CD4-positive, alpha-beta T cell (primary cell): ENCODE measurements at regions not wholly inside any gene's neighbourhood (a gene's known extent, or its start where the extent isn't known, plus 50 kb on each side); places are given as distances from the start of the nearest gene placed in this dataset.

Experiments used
- ATAC-seq: fragments of 200-7000 bp; cut with Tn5 transposase; one replicate; pipeline ENCODE4 v1.10.0; 2022; ENCODE audit warnings: mild to moderate bottlenecking; ENCODE audit not compliant: poor library complexity
- CTCF ChIA-PET: fragments of 350-600 bp; sonication (Branson Sonifier 250); formaldehyde crosslinking; loops from one replicate; lab custom pipeline; 2021; ENCODE audit warnings: antibody characterized with exemption, inconsistent platforms; lab: Charles Lee
- POLR2A ChIA-PET: fragments of 350-600 bp; sonication (Branson Sonifier 250); formaldehyde crosslinking; loops from one replicate; lab custom pipeline; 2021; ENCODE audit warnings: antibody characterized with exemption, inconsistent platforms; lab: Charles Lee
- DNase-seq, 14 experiments: peaks; one replicate each; pipeline ENCODE4 v3.0.0-alpha.2; 2013 to 2020; ENCODE audit warnings: mixed read lengths in 2 of 14
- H3K27ac ChIP-seq, 2 donors: one replicate each; pipeline versions ENCODE4 v1.5.1 to v1.7.0; 2013; ENCODE audit warnings: low read length in 2 of 2, low read depth in 1 of 2, mild to moderate bottlenecking in 1 of 2
- H3K27me3 ChIP-seq, 2 experiments: 1 replicate in 1 of 2; 2 replicates in 1 of 2; pipeline versions ENCODE4 v1.6.1 to v1.7.0; 2013; ENCODE audit warnings: low read length in 2 of 2, control low read depth in 1 of 2, mild to moderate bottlenecking in 1 of 2, moderate library complexity in 1 of 2; ENCODE audit not compliant: insufficient read depth in 2 of 2, control insufficient read depth in 1 of 2
- H3K36me3 ChIP-seq: one replicate; pipeline ENCODE4 v1.6.1; 2013; ENCODE audit warnings: low read length, control low read depth; ENCODE audit not compliant: insufficient read depth
- H3K4me1 ChIP-seq: one replicate; pipeline ENCODE4 v1.6.1; 2013; ENCODE audit warnings: low read length, control low read depth; ENCODE audit not compliant: insufficient read depth
- H3K4me3 ChIP-seq: one replicate; pipeline ENCODE4 v1.5.1; 2013; ENCODE audit warnings: mild to moderate bottlenecking, low read length, moderate library complexity
- H3K9me3 ChIP-seq, 2 experiments: 1 replicate in 1 of 2; 2 replicates in 1 of 2; pipeline versions ENCODE4 v1.6.1 to v1.7.0; 2013; ENCODE audit warnings: low read length in 2 of 2, mild to moderate bottlenecking in 2 of 2, control low read depth in 1 of 2, moderate library complexity in 1 of 2; ENCODE audit not compliant: control insufficient read depth in 1 of 2, insufficient read depth in 1 of 2
- H3K27ac Mint-ChIP-seq: one replicate; pipeline ENCODE4 v1.8.0; 2020; ENCODE audit warnings: mixed read lengths
- H3K27me3 Mint-ChIP-seq: one replicate; pipeline ENCODE4 v1.8.0; 2021; ENCODE audit warnings: mixed read lengths
- H3K36me3 Mint-ChIP-seq: one replicate; pipeline ENCODE4 v1.8.0; 2021; ENCODE audit warnings: low read depth, mixed read lengths
- H3K4me1 Mint-ChIP-seq: one replicate; pipeline ENCODE4 v1.8.0; 2021; ENCODE audit warnings: low read depth, mixed read lengths
- H3K4me3 Mint-ChIP-seq: one replicate; pipeline ENCODE4 v1.8.0; 2020; ENCODE audit warnings: mild to moderate bottlenecking, mixed read lengths
- H3K9me3 Mint-ChIP-seq: one replicate; pipeline ENCODE4 v1.8.0; 2020; ENCODE audit warnings: mixed read lengths
- intact Hi-C, 2 experiments: fragments of 100-400 bp; cut with DNase I in 1 of 2; cut with micrococcal nuclease in 1 of 2; formaldehyde crosslinking; loops; one replicate each; pipeline versions ENCODE4 v1.15.1 to v1.9.0; 2023 to 2025; cut with DNase I, micrococcal nuclease
- TF ChIP-seq, protein P1 (sequence below): fragments of 200-600 bp; IDR thresholded peaks from one replicate; pipeline ENCODE4 v1.8.0; 2022; ENCODE audit warnings: antibody characterized with exemption, mild to moderate bottlenecking

DNA sequence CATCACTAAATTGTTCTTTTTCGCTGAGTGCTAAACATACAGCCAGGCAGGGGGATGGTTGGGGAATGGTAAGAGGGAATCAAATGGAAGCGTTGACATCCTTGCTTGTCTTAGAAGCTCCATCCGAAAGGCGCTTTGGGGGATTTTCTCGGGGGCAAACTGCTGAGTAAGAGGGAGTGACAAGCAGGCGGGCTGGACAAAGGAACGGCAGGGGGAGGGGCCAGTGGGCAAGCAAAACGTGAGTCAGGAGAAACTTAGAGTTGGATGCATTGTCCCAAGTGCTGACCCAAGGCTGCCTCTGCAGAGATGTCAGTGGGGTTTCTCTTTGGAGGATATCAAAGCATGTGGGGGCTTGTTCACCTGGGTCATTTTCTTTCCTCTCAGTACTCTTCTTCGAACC is 480.5 kb downstream of the VRK1 start:
- peaks cover 4% of the 10 kb centered on the region for H3K27me3 Mint-ChIP-seq
- CTCF ChIA-PET, result no interaction called here
- H3K27ac ChIP-seq, result no peak overlapping the region
- peaks cover 22% of the 10 kb centered on the region for H3K4me1 Mint-ChIP-seq
- no peak overlapping the region for H3K4me3 Mint-ChIP-seq
- no peak overlapping the region for H3K4me3 ChIP-seq
- no peaks in the 10 kb centered on the region for H3K36me3 ChIP-seq
- H3K9me3 ChIP-seq, result no peaks in the 10 kb centered on the region
- ATAC-seq, result no peak
- POLR2A ChIA-PET, result no interaction called here
- peaks cover 0 to 6% of the 10 kb centered on the region in 2 experiments for H3K27me3 ChIP-seq
- DNase-seq, result no peak
- peaks cover 11% of the 10 kb centered on the region for H3K4me1 ChIP-seq
- intact Hi-C loops, result no loop called here
- no peaks in the 10 kb centered on the region for H3K9me3 Mint-ChIP-seq
- H3K36me3 Mint-ChIP-seq, result no peaks in the 10 kb centered on the region
- TF ChIP-seq, protein P1, sequence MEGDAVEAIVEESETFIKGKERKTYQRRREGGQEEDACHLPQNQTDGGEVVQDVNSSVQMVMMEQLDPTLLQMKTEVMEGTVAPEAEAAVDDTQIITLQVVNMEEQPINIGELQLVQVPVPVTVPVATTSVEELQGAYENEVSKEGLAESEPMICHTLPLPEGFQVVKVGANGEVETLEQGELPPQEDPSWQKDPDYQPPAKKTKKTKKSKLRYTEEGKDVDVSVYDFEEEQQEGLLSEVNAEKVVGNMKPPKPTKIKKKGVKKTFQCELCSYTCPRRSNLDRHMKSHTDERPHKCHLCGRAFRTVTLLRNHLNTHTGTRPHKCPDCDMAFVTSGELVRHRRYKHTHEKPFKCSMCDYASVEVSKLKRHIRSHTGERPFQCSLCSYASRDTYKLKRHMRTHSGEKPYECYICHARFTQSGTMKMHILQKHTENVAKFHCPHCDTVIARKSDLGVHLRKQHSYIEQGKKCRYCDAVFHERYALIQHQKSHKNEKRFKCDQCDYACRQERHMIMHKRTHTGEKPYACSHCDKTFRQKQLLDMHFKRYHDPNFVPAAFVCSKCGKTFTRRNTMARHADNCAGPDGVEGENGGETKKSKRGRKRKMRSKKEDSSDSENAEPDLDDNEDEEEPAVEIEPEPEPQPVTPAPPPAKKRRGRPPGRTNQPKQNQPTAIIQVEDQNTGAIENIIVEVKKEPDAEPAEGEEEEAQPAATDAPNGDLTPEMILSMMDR, result no peak
- no peak overlapping the region for H3K27ac Mint-ChIP-seq

DNA sequence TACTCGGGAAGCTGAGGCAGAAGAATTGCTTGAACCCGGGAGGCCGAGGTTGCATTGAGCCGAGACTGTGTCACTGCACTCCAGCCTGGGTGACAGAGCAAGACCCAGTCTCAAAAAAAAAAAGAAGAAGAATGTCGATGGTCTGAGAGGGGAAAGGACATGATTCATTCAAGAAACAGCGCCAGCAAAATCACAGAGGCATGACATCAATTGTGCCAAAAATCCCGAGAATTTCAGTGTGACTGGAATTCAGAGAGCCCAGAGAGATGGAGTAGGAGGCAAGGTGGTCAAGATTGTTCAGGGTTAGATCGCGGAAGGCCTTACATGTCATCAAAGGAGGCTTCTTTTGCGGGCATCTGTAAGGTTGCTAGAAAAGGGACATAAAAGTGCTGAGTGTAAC is 483.3 kb downstream of the VRK1 start:
- Histone ChIP-seq H3K4me1 (peaks cover 11% of the 10 kb centered on the region), H3K36me3 (no peaks in the 10 kb centered on the region), H3K27me3 (peaks cover 0 to 2% of the 10 kb centered on the region in 2 experiments), H3K4me3 (no peak overlapping the region), H3K27ac (no peak overlapping the region), H3K9me3 (no peaks in the 10 kb centered on the region)
- H3K9me3 Mint-ChIP-seq, result no peaks in the 10 kb centered on the region
- peaks cover 20% of the 10 kb centered on the region for H3K4me1 Mint-ChIP-seq
- no peak overlapping the region for H3K4me3 Mint-ChIP-seq
- intact Hi-C loops, result no loop called here
- no peak for ATAC-seq
- TF ChIP-seq, protein P1, result no peak
- H3K27ac Mint-ChIP-seq, result no peak overlapping the region
- no peaks in the 10 kb centered on the region for H3K27me3 Mint-ChIP-seq
- ChIA-PET CTCF (no interaction called here), POLR2A (no interaction called here)
- DNase-seq, result no peak
- H3K36me3 Mint-ChIP-seq, result no peaks in the 10 kb centered on the region

DNA sequence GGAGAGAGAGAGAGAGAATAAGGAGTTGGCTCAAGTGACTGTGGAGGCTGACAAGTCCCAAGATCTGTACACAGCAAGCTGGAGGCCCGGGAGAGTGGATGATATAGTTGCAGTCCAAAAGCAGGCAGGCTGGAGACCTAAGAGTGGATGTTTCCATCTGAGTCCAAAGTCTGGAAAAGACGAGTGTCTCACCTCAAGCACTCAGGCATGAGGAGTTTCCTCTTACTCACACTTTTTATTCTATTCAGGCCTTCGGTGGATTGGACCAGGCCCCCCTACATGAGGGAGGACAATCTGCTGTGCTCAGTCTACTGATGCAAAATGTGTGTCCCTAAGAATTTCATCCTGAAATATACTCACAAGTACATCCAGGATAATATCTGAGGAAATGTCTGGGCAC is 484.6 kb downstream of the VRK1 start:
- Histone ChIP-seq H3K27ac (no peak overlapping the region), H3K9me3 (no peaks in the 10 kb centered on the region), H3K4me3 (no peak overlapping the region), H3K4me1 (peaks cover 4% of the 10 kb centered on the region), H3K36me3 (no peaks in the 10 kb centered on the region), H3K27me3 (peaks cover 0 to 2% of the 10 kb centered on the region in 2 experiments)
- Mint-ChIP-seq H3K27ac (no peak overlapping the region), H3K27me3 (no peaks in the 10 kb centered on the region), H3K36me3 (no peaks in the 10 kb centered on the region), H3K4me3 (no peak overlapping the region), H3K4me1 (peaks cover 8% of the 10 kb centered on the region), H3K9me3 (no peaks in the 10 kb centered on the region)
- CTCF ChIA-PET, result no interaction called here
- no peak for DNase-seq
- intact Hi-C loops, result no loop called here
- TF ChIP-seq, protein P1, result no peak
- POLR2A ChIA-PET, result no interaction called here
- no peak for ATAC-seq
